OCI-M2 (cell line): ENCODE measurements at regions not wholly inside any gene's neighbourhood (a gene's known extent, or its start where the extent isn't known, plus 50 kb on each side); places are given as distances from the start of the nearest gene placed in this dataset.
"Not testable (repeated sequence)": the region's sequence is repeated elsewhere in the genome, so short reads cannot be mapped to it uniquely, and the experiment has no call there.

Experiments used
- DNase-seq: peaks from one replicate; lab custom pipeline; 2025; ENCODE audit not compliant: unreplicated experiment; lab: John Stamatoyannopoulos, UW

- DNase-seq = no peak
These were observed 785.5 kb upstream of the RAB6C start for GRCh38 chr2:129193961-129194360.

DNA sequence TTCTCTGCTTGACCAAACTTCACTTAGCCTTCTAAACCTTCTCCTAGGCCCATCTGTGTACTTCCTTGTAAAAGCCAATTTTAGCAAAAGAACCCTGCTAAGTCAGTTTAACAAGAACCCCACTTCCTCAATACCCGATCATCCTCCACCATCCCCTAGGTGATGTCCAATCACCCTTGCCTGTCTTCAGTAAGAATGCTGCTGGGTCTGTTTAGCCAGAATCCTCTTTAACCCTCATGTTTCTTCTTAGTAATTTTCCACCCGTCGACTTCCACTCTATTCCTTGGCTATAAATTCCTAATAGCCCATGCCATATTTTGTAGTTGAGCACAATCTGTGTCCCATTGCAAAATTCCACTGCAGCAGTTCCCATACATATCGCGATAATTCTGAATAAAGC is 780.0 kb upstream of the RAB6C start:
- no peak for DNase-seq

- DNase-seq = no peak
These were observed 777.8 kb upstream of the RAB6C start for GRCh38 chr2:129201696-129202095.

DNA sequence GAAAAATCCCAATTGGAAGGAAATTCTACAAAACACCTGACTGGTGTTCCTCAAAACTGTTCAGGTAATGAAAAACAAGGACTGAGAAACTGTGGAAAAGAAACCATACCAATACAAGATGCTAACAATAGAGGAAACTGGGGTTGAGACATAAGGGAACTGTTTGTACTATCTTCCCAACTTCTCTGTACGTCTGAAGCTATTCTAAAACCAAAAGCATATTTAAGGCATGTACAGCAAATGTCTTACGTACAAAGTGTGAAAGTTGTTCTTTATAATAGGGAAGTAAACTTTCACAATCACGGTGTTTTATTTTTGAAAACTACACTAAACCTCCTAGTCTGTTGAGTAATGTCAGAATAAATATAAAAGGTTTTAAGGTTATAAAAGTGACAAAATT is 776.1 kb upstream of the RAB6C start:
- no peak for DNase-seq

GRCh38 chr2:129204581-129204980 is 774.9 kb upstream of the RAB6C start:
- not testable (repeated sequence) for DNase-seq

GRCh38 chr2:129205176-129205575 is 774.3 kb upstream of the RAB6C start:
- DNase-seq = no peak

DNA sequence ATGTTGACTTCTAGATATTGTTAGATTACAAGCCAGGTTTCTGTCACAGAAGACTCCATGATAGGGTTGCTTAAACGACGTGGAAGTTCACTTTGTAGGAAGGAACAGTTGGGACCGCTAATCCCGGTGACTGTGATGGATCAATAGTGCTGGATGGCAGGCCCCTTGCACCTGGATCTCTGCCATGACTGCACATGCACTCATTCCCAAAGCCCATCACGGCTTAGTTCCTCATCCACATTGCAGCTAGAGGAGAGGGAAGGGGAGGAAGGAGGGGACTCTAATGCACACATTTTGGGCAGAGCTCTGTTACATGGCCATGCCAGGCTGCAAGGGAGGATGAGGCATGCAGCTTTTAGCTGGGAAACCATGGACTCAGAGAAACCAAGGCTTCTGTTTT is 773.7 kb upstream of the RAB6C start:
- no peak for DNase-seq

GRCh38 chr2:129212299-129212958 is 767.0 kb upstream of the RAB6C start:
- no peak for DNase-seq

DNA sequence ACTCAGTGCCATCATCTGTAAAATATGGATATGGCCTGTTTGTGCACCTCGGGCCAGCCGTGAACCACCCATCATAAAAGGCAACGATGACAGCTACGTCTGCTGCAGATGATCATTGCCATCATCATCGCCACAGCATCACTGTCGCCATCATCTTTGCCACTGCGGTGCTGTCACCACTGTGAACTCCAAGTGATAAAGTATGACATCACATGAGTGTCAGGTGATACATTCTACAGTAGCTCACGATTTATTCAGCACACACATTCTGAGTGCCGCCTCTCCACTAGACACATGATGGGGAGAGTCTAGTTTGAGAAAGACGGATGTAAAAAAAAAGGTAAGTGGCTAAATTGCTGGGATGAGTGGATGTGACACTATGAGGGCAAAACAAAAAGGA is 755.4 kb upstream of the RAB6C start:
- no peak for DNase-seq

DNA sequence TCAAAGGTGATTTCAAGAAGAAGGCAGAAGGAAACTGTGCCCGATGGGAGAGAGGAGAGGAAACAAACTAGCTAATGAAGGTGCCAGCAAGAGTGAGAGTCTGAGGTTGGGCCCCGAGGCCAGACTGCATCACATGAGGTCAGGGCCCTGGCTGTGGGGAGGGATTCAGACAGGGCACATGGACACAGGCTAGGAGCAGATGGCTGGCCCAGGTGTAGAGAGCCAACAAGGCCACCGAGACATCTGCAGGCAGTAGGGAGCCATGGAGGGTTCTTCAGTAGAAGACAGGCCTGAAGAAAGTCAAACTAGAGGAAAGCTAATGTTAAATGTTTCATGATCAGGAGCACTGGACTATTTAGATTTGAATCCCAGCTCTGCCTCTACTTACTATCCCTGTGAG is 755.0 kb upstream of the RAB6C start:
- DNase-seq = no peak

- no peak for DNase-seq
These were observed 750.3 kb upstream of the RAB6C start for GRCh38 chr2:129229196-129229595.

DNA sequence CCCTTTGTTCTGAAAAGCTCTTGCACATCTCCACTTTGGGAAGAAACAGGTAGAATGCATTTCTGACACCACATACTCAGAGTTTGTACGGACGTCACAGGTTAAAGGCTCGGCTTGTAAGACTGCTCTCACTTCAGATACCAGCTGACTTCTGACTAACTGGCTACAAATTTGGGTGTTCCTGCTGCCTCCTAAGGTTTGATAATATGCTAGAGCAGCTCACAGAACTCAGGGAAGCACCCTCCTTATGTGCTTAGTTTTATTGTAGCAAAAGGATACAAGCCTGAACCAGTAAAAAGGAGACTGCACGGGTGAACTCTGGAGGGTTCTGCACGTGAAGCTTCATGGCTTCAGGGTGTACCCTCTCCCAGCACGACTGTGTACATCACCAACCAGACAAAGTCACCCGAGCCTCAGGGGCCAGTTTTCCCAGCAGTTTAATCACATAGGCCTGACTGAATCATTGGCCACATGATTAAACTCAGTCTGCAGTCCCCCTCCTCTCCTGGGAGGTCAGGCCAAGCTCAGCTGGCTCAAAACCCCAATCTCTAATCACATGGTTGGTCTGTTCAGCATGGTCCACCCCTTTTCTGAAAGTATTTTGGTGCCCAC is 749.5 kb upstream of the RAB6C start:
- DNase-seq = no peak

- no peak for DNase-seq
These were observed 747.5 kb upstream of the RAB6C start for GRCh38 chr2:129231924-129232323.

- DNase-seq = no peak
These were observed 746.3 kb upstream of the RAB6C start for GRCh38 chr2:129233166-129233565.

- DNase-seq = no peak
These were observed 745.6 kb upstream of the RAB6C start for GRCh38 chr2:129233751-129234406.

GRCh38 chr2:129236601-129237000 is 742.9 kb upstream of the RAB6C start:
- DNase-seq = no peak

DNA sequence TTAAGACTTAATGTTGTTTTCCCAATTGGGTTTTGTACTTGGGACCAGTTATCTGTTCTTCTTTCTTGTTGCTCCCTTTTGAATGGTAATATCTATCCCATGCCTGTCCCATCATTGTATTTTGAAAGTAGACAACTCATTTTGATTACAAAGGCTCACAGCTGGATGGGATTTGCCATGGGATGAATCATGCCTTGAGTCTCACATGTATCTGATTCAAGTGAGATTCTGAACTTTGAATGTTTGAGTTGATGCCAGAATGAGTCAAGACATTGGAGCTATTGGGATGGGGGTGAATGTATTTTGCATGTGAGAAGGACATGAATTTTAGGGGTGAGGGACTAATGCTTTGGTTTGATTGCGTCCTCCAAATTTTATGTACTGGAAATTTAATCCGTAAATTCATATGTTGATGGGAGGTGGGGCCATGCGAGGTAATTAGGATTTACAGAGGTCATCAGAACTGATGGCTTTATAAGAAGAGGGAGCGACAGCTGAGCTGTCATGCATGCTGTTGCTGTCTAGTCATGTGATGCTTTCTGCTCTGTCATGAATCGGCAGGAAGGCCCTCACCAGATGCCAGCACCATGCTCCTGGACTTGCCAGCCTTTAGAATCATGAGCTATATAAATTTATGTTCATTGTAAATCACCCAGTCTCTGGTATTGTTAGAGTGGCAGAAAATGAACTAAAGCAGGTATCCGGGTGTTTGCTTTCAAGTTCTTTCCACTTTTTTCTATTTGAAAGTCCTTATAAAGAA is 741.3 kb upstream of the RAB6C start:
- DNase-seq = no peak

DNA sequence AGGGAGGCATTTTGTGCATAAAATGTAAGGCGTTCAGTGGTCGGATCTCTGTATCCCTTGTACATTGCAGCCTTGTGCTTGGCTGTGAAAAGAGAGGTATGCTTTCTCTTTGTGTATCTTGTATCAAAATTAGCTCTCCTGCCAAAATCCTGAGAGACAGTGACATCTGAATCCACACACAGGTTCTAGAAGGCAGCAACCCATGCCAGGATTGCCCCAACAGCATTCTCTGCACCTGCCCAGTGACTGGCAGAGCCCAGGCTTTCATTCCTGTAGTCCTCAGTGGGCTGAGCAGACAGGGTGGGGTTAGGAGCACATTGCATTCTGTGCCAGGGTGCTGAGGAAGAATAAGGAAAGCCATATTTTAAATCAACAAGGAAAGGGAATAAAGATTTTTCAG is 740.3 kb upstream of the RAB6C start:
- DNase-seq = no peak

GRCh38 chr2:129240061-129240460 is 739.4 kb upstream of the RAB6C start:
- DNase-seq = no peak

DNA sequence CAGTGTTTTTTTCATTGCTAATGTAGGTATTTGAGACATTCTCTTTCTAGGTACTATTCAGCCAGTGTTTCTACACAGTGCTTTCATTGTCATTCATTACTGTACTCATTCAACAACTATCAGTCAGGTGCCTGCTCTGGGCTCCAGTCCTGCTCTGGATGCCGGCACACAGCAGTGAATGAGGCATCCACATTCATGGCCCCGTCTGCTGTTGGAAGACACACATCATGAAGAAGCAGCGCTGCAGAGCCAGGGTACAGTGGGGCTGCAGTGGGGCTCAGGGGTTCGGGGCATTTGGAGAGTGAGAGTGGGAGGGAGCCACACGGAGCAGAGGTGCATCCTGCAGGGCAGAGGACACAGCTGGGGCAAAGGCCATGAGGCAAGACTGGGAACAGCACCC is 737.2 kb upstream of the RAB6C start:
- no peak for DNase-seq

DNA sequence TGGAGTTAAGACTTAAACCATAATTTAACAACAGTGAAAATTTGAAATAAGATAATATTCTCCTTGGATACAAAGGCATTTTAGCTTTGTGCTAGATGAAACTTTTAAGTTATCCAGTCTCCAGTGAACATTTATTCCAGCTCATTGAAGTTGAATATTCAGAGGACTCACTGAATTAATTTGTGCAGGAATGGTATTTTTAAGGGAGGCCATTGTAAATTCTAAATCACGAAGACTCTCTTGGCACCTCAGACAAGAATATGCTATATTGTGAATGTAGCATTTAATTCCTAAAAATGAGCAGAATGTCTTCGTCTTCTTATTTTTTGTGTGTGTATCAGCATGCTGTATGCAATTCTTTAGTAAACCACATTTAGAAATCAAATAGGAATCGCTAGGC is 731.7 kb upstream of the RAB6C start:
- DNase-seq = no peak

- DNase-seq = no peak
These were observed 731.3 kb upstream of the RAB6C start for GRCh38 chr2:129248198-129248597.
